Tibial nerve (tissue), 4 donors: ENCODE measurements at regions not wholly inside any gene's neighbourhood (a gene's known extent, or its start where the extent isn't known, plus 50 kb on each side); places are given as distances from the start of the nearest gene placed in this dataset.

Experiments used
- DNase-seq, 2 donors: peaks; one replicate each; pipeline ENCODE4 v3.0.0-alpha.2; 2019; ENCODE audit warnings: low spot score in 2 of 2
- H3K27ac ChIP-seq, 4 donors: fragments of 200-600 bp; sonication (generic) in 3 of 4; one replicate each; pipeline ENCODE4 v1.5.1; 2017 to 2019; ENCODE audit warnings: mild to moderate bottlenecking in 1 of 4
- H3K27me3 ChIP-seq, 2 donors: fragments of 200-600 bp; sonication (generic) in 1 of 2; one replicate each; pipeline versions ENCODE4 v1.5.1 to v1.6.0; 2017 to 2019
- H3K36me3 ChIP-seq, 3 donors: fragments of 200-600 bp; sonication (generic); one replicate each; pipeline ENCODE4 v1.5.1; 2018 to 2019
- H3K4me1 ChIP-seq, 4 donors: fragments of 200-600 bp; sonication (generic) in 3 of 4; one replicate each; pipeline ENCODE4 v1.5.1; 2017 to 2019
- H3K4me3 ChIP-seq, 4 donors: fragments of 200-600 bp; sonication (generic) in 3 of 4; one replicate each; pipeline ENCODE4 v1.5.1; 2017 to 2019; ENCODE audit warnings: mild to moderate bottlenecking in 1 of 4, moderate library complexity in 1 of 4
- H3K9me3 ChIP-seq, 4 donors: fragments of 200-600 bp; sonication (generic) in 3 of 4; one replicate each; pipeline ENCODE4 v1.5.1; 2017 to 2019
- CTCF ChIP-seq, 5 experiments: fragments of 200-600 bp in 3 of 5; fragments of 450-650 bp in 2 of 5; sonication (generic) in 3 of 5; IDR thresholded peaks; one replicate each; pipeline ENCODE4 v1.5.1; 2016 to 2019; ENCODE audit warnings: antibody characterized with exemption in 5 of 5, mild to moderate bottlenecking in 3 of 5, moderate library complexity in 2 of 5
- EP300 ChIP-seq, 2 donors: sonication (generic); formaldehyde crosslinking; IDR thresholded peaks; one replicate each; pipeline ENCODE4 v1.6.1; 2017; ENCODE audit warnings: antibody characterized with exemption in 2 of 2, mild to moderate bottlenecking in 1 of 2
- POLR2A ChIP-seq, 2 donors: fragments of 450-650 bp; IDR thresholded peaks; one replicate each; pipeline ENCODE4 v1.6.1; 2017; ENCODE audit warnings: antibody characterized with exemption in 2 of 2, mild to moderate bottlenecking in 2 of 2, moderate library complexity in 2 of 2
- WGBS, 2 donors: methylation state at CpG; one replicate each; pipeline ENCODE4 v1.1.5; 2018; 5-methylcytosine and 5-hydroxymethylcytosine counted together

GRCh38 chr3:103730744-103731143, 1295.9 kb downstream of the ZPLD1 start:
- no peak for DNase-seq
- no peak overlapping the region for H3K4me3 ChIP-seq
- TF ChIP-seq EP300 (IDR thresholded peaks at IDR 0.05) = no peak
- TF ChIP-seq CTCF (IDR thresholded peaks at IDR 0.05) = no peak
- TF ChIP-seq POLR2A (IDR thresholded peaks at IDR 0.05) = no peak
- H3K27ac ChIP-seq = no peak overlapping the region
- 58 to 63% methylated on average over 3 of the region's 3 CpGs for WGBS, 2 donors
- H3K36me3 ChIP-seq = no peaks in the 10 kb centered on the region
- no peaks in the 10 kb centered on the region for H3K27me3 ChIP-seq
- H3K9me3 ChIP-seq = no peaks in the 10 kb centered on the region
- no peaks in the 10 kb centered on the region for H3K4me1 ChIP-seq

GRCh38 chr3:103752986-103753385, 1318.2 kb downstream of the ZPLD1 start:
- TF ChIP-seq POLR2A (IDR thresholded peaks at IDR 0.05) = no peak
- TF ChIP-seq EP300 (IDR thresholded peaks at IDR 0.05) = no peak
- no peak for TF ChIP-seq CTCF (IDR thresholded peaks at IDR 0.05)
- Histone ChIP-seq H3K27me3 (no peaks in the 10 kb centered on the region), H3K9me3 (no peaks in the 10 kb centered on the region), H3K36me3 (no peaks in the 10 kb centered on the region), H3K4me3 (no peak overlapping the region), H3K4me1 (no peaks in the 10 kb centered on the region), H3K27ac (no peak overlapping the region)
- no peak for DNase-seq

- Histone ChIP-seq H3K27me3 (no peaks in the 10 kb centered on the region), H3K9me3 (peaks cover 0 to 8% (median 0%) of the 10 kb centered on the region in 4 donors), H3K4me3 (no peak overlapping the region), H3K36me3 (no peaks in the 10 kb centered on the region), H3K4me1 (no peaks in the 10 kb centered on the region), H3K27ac (no peak overlapping the region)
- no peak for DNase-seq
- TF ChIP-seq EP300 (IDR thresholded peaks at IDR 0.05) (no peak), CTCF (IDR thresholded peaks at IDR 0.05) (no peak), POLR2A (IDR thresholded peaks at IDR 0.05) (no peak)
- 85 to 94% methylated on average over 12 of the region's 12 CpGs for WGBS, 2 donors
These were observed 1332.8 kb downstream of the ZPLD1 start for GRCh38 chr3:103767635-103768034.

GRCh38 chr3:103785017-103785416, 1350.2 kb downstream of the ZPLD1 start:
- Histone ChIP-seq H3K4me1 (no peaks in the 10 kb centered on the region), H3K9me3 (no peaks in the 10 kb centered on the region), H3K27me3 (no peaks in the 10 kb centered on the region), H3K36me3 (no peaks in the 10 kb centered on the region), H3K4me3 (no peak overlapping the region), H3K27ac (no peak overlapping the region)
- WGBS, 2 donors = 75 to 81% methylated on average over 2 of the region's 2 CpGs
- TF ChIP-seq POLR2A (IDR thresholded peaks at IDR 0.05) = no peak
- TF ChIP-seq EP300 (IDR thresholded peaks at IDR 0.05) = no peak
- TF ChIP-seq CTCF (IDR thresholded peaks at IDR 0.05) = no peak
- DNase-seq = no peak

GRCh38 chr3:103785537-103785936, 1350.7 kb downstream of the ZPLD1 start:
- no peaks in the 10 kb centered on the region for H3K4me1 ChIP-seq

More at GRCh38 chr3:103785537-103785936, 1350.7 kb downstream of the ZPLD1 start:
- no peak for DNase-seq
- TF ChIP-seq POLR2A (IDR thresholded peaks at IDR 0.05) = no peak
- TF ChIP-seq EP300 (IDR thresholded peaks at IDR 0.05) = no peak
- no peak for TF ChIP-seq CTCF (IDR thresholded peaks at IDR 0.05)
- WGBS, 2 donors = 74 to 84% methylated on average over 1 of the region's 1 CpG
- H3K27ac ChIP-seq = no peak overlapping the region
- H3K9me3 ChIP-seq = no peaks in the 10 kb centered on the region
- no peaks in the 10 kb centered on the region for H3K27me3 ChIP-seq
- H3K4me3 ChIP-seq = no peak overlapping the region
- no peaks in the 10 kb centered on the region for H3K36me3 ChIP-seq
